ENCODE measurements at regions not wholly inside any gene's neighbourhood (a gene's known extent, or its start where the extent isn't known, plus 50 kb on each side); places are given as distances from the start of the nearest gene placed in this dataset.
"Not testable (repeated sequence)": the region's sequence is repeated elsewhere in the genome, so short reads cannot be mapped to it uniquely, and the experiment has no call there.

GRCh38 chr2:82137441-82137840 lies 1832.9 kb upstream of the LRRTM1 start:
- DNase-seq, result no peak

- DNase-seq, result no peak
These were observed 1823.5 kb upstream of the LRRTM1 start for GRCh38 chr2:82128051-82128450.

GRCh38 chr2:82124629-82125028 lies 1820.1 kb upstream of the LRRTM1 start:
- no peak for DNase-seq

GRCh38 chr2:82120654-82121053 lies 1816.1 kb upstream of the LRRTM1 start:
- no peak for DNase-seq

GRCh38 chr2:82120115-82120514 lies 1815.6 kb upstream of the LRRTM1 start:
- no peak for DNase-seq

GRCh38 chr2:82109418-82109817 lies 1804.9 kb upstream of the LRRTM1 start:
- no peak for DNase-seq

GRCh38 chr2:82098617-82099016 lies 1794.1 kb upstream of the LRRTM1 start:
- DNase-seq, result no peak

GRCh38 chr2:82089518-82089917 lies 1785.0 kb upstream of the LRRTM1 start:
- DNase-seq, result no peak

GRCh38 chr2:82084679-82085392 lies 1780.3 kb upstream of the LRRTM1 start:
- no peak for DNase-seq

- no peak for DNase-seq
These were observed 1771.3 kb upstream of the LRRTM1 start for GRCh38 chr2:82075875-82076274.

- DNase-seq, result no peak
These were observed 1757.9 kb upstream of the LRRTM1 start for GRCh38 chr2:82062463-82062862.

GRCh38 chr2:82055846-82056245 lies 1751.3 kb upstream of the LRRTM1 start:
- DNase-seq, result no peak

GRCh38 chr2:82043867-82044266 lies 1739.3 kb upstream of the LRRTM1 start:
- no peak for DNase-seq

- DNase-seq, result no peak
These were observed 1723.5 kb upstream of the LRRTM1 start for GRCh38 chr2:82027921-82028615.

- no peak for DNase-seq
These were observed 1719.2 kb upstream of the LRRTM1 start for GRCh38 chr2:82023710-82024109.

GRCh38 chr2:82013641-82014040 lies 1709.1 kb upstream of the LRRTM1 start:
- DNase-seq, result no peak

- no peak for DNase-seq
These were observed 1702.6 kb upstream of the LRRTM1 start for GRCh38 chr2:82007071-82007664.

- not testable (repeated sequence) for DNase-seq
These were observed 1701.3 kb upstream of the LRRTM1 start for GRCh38 chr2:82005889-82006288.

- no peak for DNase-seq
These were observed 1697.1 kb upstream of the LRRTM1 start for GRCh38 chr2:82001614-82002013.

GRCh38 chr2:82000606-82001005 lies 1696.1 kb upstream of the LRRTM1 start:
- DNase-seq, result no peak

- no peak for DNase-seq
These were observed 1691.8 kb upstream of the LRRTM1 start for GRCh38 chr2:81996332-81996731.

- DNase-seq, result no peak
These were observed 1686.7 kb upstream of the LRRTM1 start for GRCh38 chr2:81991282-81991681.

GRCh38 chr2:81987370-81987769 lies 1682.8 kb upstream of the LRRTM1 start:
- no peak for DNase-seq

- DNase-seq, result no peak
These were observed 1680.6 kb upstream of the LRRTM1 start for GRCh38 chr2:81984969-81985637.
